DND-41 (cell line): ENCODE measurements at regions not wholly inside any gene's neighbourhood (a gene's known extent, or its start where the extent isn't known, plus 50 kb on each side); places are given as distances from the start of the nearest gene placed in this dataset.

Source experiments
- EZH2 ChIP-seq: IDR thresholded peaks from 3 replicates; pipeline ENCODE4 v1.6.1; 2012; ENCODE audit warnings: borderline replicate concordance, low read depth, mild to moderate bottlenecking, moderate library complexity, low read length, inconsistent platforms; ENCODE audit not compliant: severe bottlenecking
- TF ChIP-seq, protein P1 (sequence below): IDR thresholded peaks from 2 replicates; pipeline ENCODE4 v1.5.1; 2012; ENCODE audit warnings: borderline replicate concordance, low read length, moderate library complexity, mild to moderate bottlenecking; ENCODE audit not compliant: poor library complexity, severe bottlenecking; ENCODE audit errors: extremely low read depth

DNA sequence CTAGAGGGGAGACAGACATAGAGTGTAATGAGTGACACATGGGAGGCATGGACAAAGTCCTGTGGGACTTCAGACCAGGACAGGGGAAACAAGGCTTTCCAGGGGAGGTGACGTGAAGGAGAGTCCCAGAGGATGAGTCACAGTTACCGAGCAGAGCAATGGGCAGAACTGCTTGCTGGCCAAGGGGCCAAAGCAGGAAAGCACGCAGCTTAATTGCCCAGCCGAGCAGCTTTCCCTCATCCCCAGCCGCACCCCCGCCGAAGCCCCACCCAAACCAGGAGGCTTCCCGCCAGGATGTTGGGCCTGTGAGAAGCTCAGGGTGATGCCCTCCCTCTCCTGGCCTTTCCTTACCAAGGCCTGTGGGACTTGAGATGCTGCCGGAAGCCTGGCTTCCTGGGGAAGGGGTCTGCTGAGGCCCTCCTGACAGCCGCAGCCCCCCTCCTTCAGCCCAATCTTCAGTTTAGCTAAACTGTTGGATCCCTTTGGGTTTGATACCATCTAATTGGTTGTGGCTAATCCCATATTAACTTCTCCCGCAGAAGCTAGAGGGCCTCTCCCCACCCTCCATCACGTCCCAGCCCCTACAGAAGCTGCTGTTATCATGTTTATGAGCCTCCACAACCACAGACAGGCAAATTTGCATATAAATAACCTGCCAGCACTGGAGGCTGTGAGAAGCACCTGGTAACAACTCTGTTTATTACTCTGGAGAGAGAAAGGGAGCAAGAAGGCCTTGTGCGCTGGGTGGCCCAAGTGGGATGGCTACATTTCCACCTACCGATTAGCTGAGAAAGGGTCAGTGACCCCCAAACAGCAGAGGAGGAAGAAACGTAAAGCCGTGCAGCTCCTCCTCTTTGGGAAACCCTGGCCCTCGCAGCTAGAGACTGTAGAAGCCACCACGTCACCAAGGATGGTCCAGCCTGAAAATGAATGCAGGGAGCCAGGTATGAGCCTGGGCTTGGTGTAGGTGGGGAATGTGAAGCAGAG, 80.0 kb downstream of the TRIM29 start:
- TF ChIP-seq, protein P1, sequence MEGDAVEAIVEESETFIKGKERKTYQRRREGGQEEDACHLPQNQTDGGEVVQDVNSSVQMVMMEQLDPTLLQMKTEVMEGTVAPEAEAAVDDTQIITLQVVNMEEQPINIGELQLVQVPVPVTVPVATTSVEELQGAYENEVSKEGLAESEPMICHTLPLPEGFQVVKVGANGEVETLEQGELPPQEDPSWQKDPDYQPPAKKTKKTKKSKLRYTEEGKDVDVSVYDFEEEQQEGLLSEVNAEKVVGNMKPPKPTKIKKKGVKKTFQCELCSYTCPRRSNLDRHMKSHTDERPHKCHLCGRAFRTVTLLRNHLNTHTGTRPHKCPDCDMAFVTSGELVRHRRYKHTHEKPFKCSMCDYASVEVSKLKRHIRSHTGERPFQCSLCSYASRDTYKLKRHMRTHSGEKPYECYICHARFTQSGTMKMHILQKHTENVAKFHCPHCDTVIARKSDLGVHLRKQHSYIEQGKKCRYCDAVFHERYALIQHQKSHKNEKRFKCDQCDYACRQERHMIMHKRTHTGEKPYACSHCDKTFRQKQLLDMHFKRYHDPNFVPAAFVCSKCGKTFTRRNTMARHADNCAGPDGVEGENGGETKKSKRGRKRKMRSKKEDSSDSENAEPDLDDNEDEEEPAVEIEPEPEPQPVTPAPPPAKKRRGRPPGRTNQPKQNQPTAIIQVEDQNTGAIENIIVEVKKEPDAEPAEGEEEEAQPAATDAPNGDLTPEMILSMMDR, result no peak
- no peak for TF ChIP-seq EZH2
